ENCODE measurements at regions not wholly inside any gene's neighbourhood (a gene's known extent, or its start where the extent isn't known, plus 50 kb on each side); places are given as distances from the start of the nearest gene placed in this dataset.

DNA sequence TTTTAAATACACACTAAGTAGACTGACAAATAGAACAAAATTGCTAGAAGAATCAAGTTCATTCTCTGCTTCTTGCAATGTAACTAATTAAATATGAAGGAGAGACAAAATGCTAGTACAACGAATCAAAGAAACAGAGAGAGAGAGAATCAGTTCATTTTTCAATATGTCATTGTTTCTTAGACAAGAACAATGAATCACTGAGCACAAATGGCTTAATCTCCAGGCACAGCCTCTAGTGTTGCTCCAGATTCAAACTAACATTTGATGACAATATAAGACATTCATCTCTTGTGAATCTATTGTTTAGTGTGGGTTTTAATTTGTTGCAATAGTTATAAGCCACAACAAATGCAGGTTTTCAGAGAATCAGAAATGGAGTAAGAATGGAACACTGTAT, 357.4 kb upstream of the TMEM229A start:
- TF ChIP-seq POLR2AphosphoS5 (IDR thresholded peaks at IDR 0.05) (no peak), POLR2A (IDR thresholded peaks at IDR 0.05) (no peak), EP300 (IDR thresholded peaks at IDR 0.05) (no peak)
- TF ChIP-seq, protein P1, sequence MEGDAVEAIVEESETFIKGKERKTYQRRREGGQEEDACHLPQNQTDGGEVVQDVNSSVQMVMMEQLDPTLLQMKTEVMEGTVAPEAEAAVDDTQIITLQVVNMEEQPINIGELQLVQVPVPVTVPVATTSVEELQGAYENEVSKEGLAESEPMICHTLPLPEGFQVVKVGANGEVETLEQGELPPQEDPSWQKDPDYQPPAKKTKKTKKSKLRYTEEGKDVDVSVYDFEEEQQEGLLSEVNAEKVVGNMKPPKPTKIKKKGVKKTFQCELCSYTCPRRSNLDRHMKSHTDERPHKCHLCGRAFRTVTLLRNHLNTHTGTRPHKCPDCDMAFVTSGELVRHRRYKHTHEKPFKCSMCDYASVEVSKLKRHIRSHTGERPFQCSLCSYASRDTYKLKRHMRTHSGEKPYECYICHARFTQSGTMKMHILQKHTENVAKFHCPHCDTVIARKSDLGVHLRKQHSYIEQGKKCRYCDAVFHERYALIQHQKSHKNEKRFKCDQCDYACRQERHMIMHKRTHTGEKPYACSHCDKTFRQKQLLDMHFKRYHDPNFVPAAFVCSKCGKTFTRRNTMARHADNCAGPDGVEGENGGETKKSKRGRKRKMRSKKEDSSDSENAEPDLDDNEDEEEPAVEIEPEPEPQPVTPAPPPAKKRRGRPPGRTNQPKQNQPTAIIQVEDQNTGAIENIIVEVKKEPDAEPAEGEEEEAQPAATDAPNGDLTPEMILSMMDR (IDR thresholded peaks at IDR 0.05): no peak

Data from sigmoid colon (tissue), 4 donors.